K562 (cell line): ENCODE measurements at regions not wholly inside any gene's neighbourhood (a gene's known extent, or its start where the extent isn't known, plus 50 kb on each side); places are given as distances from the start of the nearest gene placed in this dataset.

ENCODE experiments used
- ATAC-seq: fragments of 200-7000 bp; cut with Tn5 transposase; 3 replicates; pipeline ENCODE4 v1.9.1; 2020; ENCODE audit warnings: moderate library complexity
- BruUV-seq: library from RNA; stranded (reverse); fragments of 400-500 nt; replicated peaks from 2 replicates; lab custom pipeline; 2021; lab: Mats Ljungman, UMichigan
- CTCF ChIA-PET: fragments of 300-600 bp; formaldehyde crosslinking; extraction: SDS; loops from one replicate; lab custom pipeline; 2021; ENCODE audit warnings: low intra/inter-chr PET ratio; lab: Yijun Ruan, JAX
- POLR2A ChIA-PET: fragments of 300-600, 350-650 bp; sonication (Branson Sonifier 250); formaldehyde crosslinking; extraction: SDS; loops from one replicate; lab custom pipeline; 2021; ENCODE audit warnings: antibody characterized with exemption, inconsistent platforms; lab: Yijun Ruan, JAX
- DNase-seq, 4 experiments: peaks; one replicate each; pipeline versions ENCODE4 v3.0.0 to v3.0.0-alpha.2; 2011 to 2018; ENCODE audit warnings: low spot score in 3 of 4, mixed read lengths in 3 of 4; ENCODE audit errors: extremely low read depth in 1 of 4
- FAIRE-seq: peaks from 2 replicates; lab custom pipeline; 2011; peaks lifted over from hg19 to GRCh38; lab: Jason Lieb, UNC
- H2AFZ ChIP-seq: 2 replicates; pipeline ENCODE4 v1.6.0; 2011; ENCODE audit warnings: low read depth, low read length, control low read depth, inconsistent platforms
- H3K27ac ChIP-seq: fragments of 200-600 bp; 3 replicates; pipeline ENCODE4 v1.8.0; 2011; ENCODE audit warnings: low read depth, mild to moderate bottlenecking, control low read depth, inconsistent platforms, low read length, moderate library complexity, mixed read lengths; ENCODE audit errors: extremely low read depth
- H3K27me3 ChIP-seq, 2 experiments: fragments of 300-600 bp in 1 of 2; 2 replicates in 1 of 2; 3 replicates in 1 of 2; pipeline versions ENCODE4 v1.6.0 to v1.8.0; 2011; ENCODE audit warnings: inconsistent platforms in 2 of 2, low read length in 2 of 2, mild to moderate bottlenecking in 1 of 2, mixed read lengths in 1 of 2, moderate library complexity in 1 of 2; ENCODE audit not compliant: control insufficient read depth in 2 of 2, insufficient read depth in 2 of 2
- H3K36me3 ChIP-seq: fragments of 300-600 bp; 3 replicates; pipeline ENCODE4 v1.8.0; 2011; ENCODE audit warnings: mild to moderate bottlenecking, low read length, inconsistent platforms; ENCODE audit not compliant: control insufficient read depth, insufficient read depth
- H3K4me1 ChIP-seq, 2 experiments: fragments of 200-600 bp in 1 of 2; replicated peaks in 1 of 2; 2 replicates in 1 of 2; 3 replicates in 1 of 2; pipeline versions ENCODE4 v1.5.1 to v1.8.0; 2011; ENCODE audit warnings: inconsistent platforms in 2 of 2, low read length in 2 of 2, mild to moderate bottlenecking in 1 of 2, mixed read lengths in 1 of 2, moderate library complexity in 1 of 2; ENCODE audit not compliant: control insufficient read depth in 2 of 2, insufficient read depth in 2 of 2
- H3K4me2 ChIP-seq: 2 replicates; pipeline ENCODE4 v1.6.1; 2011; ENCODE audit warnings: low read length, control low read depth, inconsistent platforms, mixed read lengths; ENCODE audit not compliant: insufficient read depth
- H3K4me3 ChIP-seq: fragments of 200-600 bp; sonication (generic), shearing (Covaris generic); 2 replicates; pipeline ENCODE4 v1.5.1; 2016; ENCODE audit warnings: control low read depth, inconsistent platforms
- H3K79me2 ChIP-seq: fragments of 200-600 bp; 3 replicates; pipeline ENCODE4 v1.8.0; 2011; ENCODE audit warnings: low read length, inconsistent platforms; ENCODE audit not compliant: control insufficient read depth, insufficient read depth
- H3K9ac ChIP-seq, 2 experiments: 2 replicates each; pipeline versions ENCODE4 v1.6.0 to v1.6.1; 2011; ENCODE audit warnings: low read depth in 2 of 2, low read length in 2 of 2, control low read depth in 1 of 2, inconsistent platforms in 1 of 2, mild to moderate bottlenecking in 1 of 2, mixed read lengths in 1 of 2; ENCODE audit not compliant: insufficient read depth in 1 of 2
- H3K9me1 ChIP-seq: one replicate; pipeline ENCODE4 v1.6.0; 2011; ENCODE audit warnings: inconsistent platforms, mild to moderate bottlenecking, low read length, moderate library complexity; ENCODE audit not compliant: control insufficient read depth, insufficient read depth
- H3K9me3 ChIP-seq: replicated peaks from 2 replicates; pipeline ENCODE4 v1.5.1; 2011; ENCODE audit warnings: low read depth, low read length, inconsistent platforms; ENCODE audit not compliant: control insufficient read depth, insufficient read depth
- H4K20me1 ChIP-seq: replicated peaks from 2 replicates; pipeline ENCODE4 v1.6.1; 2011; ENCODE audit warnings: low read length, inconsistent platforms, mixed read lengths; ENCODE audit not compliant: control insufficient read depth, insufficient read depth
- CTBP1 ChIP-seq: fragments of 450-650 bp; IDR thresholded peaks from 2 replicates; pipeline ENCODE4 v1.6.1; 2016; ENCODE audit warnings: borderline replicate concordance
- HMG20B ChIP-seq: fragments of 250-450 bp; sonication (Bioruptor Pico); IDR thresholded peaks from 2 replicates; pipeline ENCODE4 v1.5.0; 2021; ENCODE audit warnings: mild to moderate bottlenecking
- PPARD ChIP-seq: fragments of 250-450 bp; sonication (Bioruptor Pico); IDR thresholded peaks from 2 replicates; pipeline ENCODE4 v1.8.0; 2022; ENCODE audit warnings: inconsistent platforms, mild to moderate bottlenecking, moderate library complexity
- U2AF2 ChIP-seq: fragments of 200-400 bp; formaldehyde crosslinking; optimal IDR thresholded peaks from 2 replicates; pipeline ENCODE3; 2017; ENCODE audit warnings: low read depth, mild to moderate bottlenecking, low read length
- ZBTB11 ChIP-seq, 3 experiments: fragments of 200-800 bp in 1 of 3; fragments of 250-450 bp in 1 of 3; fragments of 450-650 bp in 1 of 3; sonication (Bioruptor Pico) in 1 of 3; sonication (Bioruptor generic) in 1 of 3; formaldehyde crosslinking in 1 of 3; IDR thresholded peaks; 2 replicates each; pipeline versions ENCODE4 v1.6.1 to v1.8.0; 2016 to 2022; ENCODE audit warnings: mild to moderate bottlenecking in 2 of 3, missing genetic modification characterization in 2 of 3, missing compliant biosample characterization in 1 of 3, moderate library complexity in 1 of 3
- WGBS: fragments of 100-300 bp; shearing (Covaris generic); methylation state at CpG from one replicate; pipeline ENCODE4 v1.1.6; 2016; ENCODE audit warnings: low coverage, mixed read lengths; ENCODE audit not compliant: insufficient coverage; ENCODE audit errors: missing lambda C conversion rate; 5-methylcytosine and 5-hydroxymethylcytosine counted together
- in situ Hi-C: fragments of 300-500 bp; cut with MboI; formaldehyde crosslinking; loops from 4 replicates; pipeline ENCODE4 v1.15.0; 2018; ENCODE audit warnings: inconsistent platforms, mixed read lengths
- intact Hi-C: fragments of 100-400 bp; cut with micrococcal nuclease; formaldehyde crosslinking; loops from 2 replicates; pipeline ENCODE4 v1.14.2; 2022

- no peak for TF ChIP-seq ZBTB11 (CRISPR knock-in tag; IDR thresholded peaks at IDR 0.05)
These were observed 89.1 kb downstream of the RAD51AP2 start (continued) for GRCh38 chr2:17429130-17429529.

- BruUV-seq, result no TSS peak
- Histone ChIP-seq H3K27ac (no peak overlapping the region), H3K9ac (no peak overlapping the region), H3K4me2 (no peak overlapping the region), H3K4me1 (no peaks in the 10 kb centered on the region), H3K9me1 (no peaks in the 10 kb centered on the region), H4K20me1 (no peaks in the 10 kb centered on the region), H2AFZ (no peak overlapping the region), H3K36me3 (no peaks in the 10 kb centered on the region), H3K9me3 (no peaks in the 10 kb centered on the region), H3K4me3 (no peak overlapping the region), H3K79me2 (no peaks in the 10 kb centered on the region), H3K27me3 (no peaks in the 10 kb centered on the region)
- no peak for DNase-seq
- no peak for FAIRE-seq
- no peak for TF ChIP-seq CTBP1
- no peak for TF ChIP-seq PPARD (CRISPR knock-in tag)
- TF ChIP-seq HMG20B (CRISPR knock-in tag), result no peak
- TF ChIP-seq U2AF2, result no peak
- ChIA-PET POLR2A (no interaction called here), CTCF (no interaction called here)
- WGBS, result 0% methylated on average over 1 of the region's 1 CpG
- in situ Hi-C loops (no loop called here), intact Hi-C loops (no loop called here)
- ATAC-seq, result no peak
These were observed 90.8 kb downstream of the RAD51AP2 start for GRCh38 chr2:17427401-17427800.
